ENCODE measurements at regions not wholly inside any gene's neighbourhood (a gene's known extent, or its start where the extent isn't known, plus 50 kb on each side); places are given as distances from the start of the nearest gene placed in this dataset.

DNA sequence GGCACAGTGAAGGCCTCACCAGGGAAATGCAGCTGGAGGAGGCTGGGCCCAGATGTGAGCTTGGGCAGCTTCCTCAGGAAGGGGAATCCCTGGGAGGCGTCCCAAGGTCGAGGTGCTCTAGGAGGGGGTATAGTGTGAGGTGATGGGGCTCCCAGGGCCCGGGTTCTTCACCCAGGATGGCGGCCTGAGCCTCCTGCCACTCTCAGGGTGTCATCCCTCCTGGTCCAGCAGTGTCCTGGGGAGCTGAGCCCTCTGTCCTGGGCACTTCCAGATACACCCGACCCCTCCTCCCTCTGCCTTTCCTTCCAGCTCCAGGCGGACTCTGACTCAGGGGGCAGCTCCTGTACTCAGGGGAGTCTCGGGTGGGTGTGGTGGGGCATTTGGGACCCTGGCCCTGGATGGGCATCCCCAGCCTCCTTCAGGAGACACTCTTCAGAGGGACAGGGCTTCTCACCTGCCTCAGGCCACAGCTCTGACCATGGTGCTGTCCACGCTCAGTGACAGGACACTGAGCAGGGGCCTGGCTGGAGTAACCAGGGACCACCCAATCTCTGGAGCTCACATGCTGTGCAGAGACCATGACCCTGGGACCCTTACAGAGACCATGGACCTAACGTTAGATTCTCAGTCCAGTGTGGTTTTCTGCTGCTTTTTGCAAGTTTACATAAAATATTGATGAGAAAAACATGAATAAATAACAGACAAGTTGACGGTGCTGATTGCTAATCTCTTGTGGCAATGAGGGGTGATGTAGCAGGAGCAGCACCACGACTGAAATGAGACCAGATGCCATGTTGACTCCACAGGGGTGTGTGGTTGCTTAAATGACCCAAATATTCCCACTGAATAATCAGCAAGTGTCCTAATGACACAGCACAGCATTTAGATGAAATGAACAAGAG is 101.9 kb downstream of the GGTLC2 start:
- Mint-ChIP-seq H3K27ac (no peak overlapping the region), H3K27me3 (ENCODE audit: low read depth) (peaks cover 98% of the 10 kb centered on the region), H3K36me3 (ENCODE audit: insufficient read depth in 1 of 3, low read depth in 3 of 3) (no peaks in the 10 kb centered on the region), H3K4me3 (0 out of 5 replicates have a peak overlapping the region, but pooled peaks of 1 of the 2 experiments have one; percentile 14), H3K4me1 (peaks cover 4 to 13% of the 10 kb centered on the region in 2 experiments), H3K9me3 (no peaks in the 10 kb centered on the region)
- no peak overlapping the region for H3K14ac ChIP-seq (ENCODE audit: insufficient read depth, low read length)
- no peak overlapping the region for H4K91ac ChIP-seq (ENCODE audit: insufficient read length, low read depth, low read length)
- no peak overlapping the region for H2BK15ac ChIP-seq (ENCODE audit: low read depth, low read length)
- DNase-seq: no peak
- no peak overlapping the region for H3T11ph ChIP-seq (ENCODE audit: low read length)
- TF ChIP-seq CTCF (conservative IDR thresholded peaks at IDR 0.05): no peak
- no peak overlapping the region for H4K8ac ChIP-seq (replicated peaks; ENCODE audit: insufficient read length, low read depth, low read length)
- H3K9me3 ChIP-seq (ENCODE audit: control insufficient read depth, low read depth, low read length): no peaks in the 10 kb centered on the region
- no peak overlapping the region for H2BK20ac ChIP-seq (ENCODE audit: low read depth, low read length, poor library complexity, severe bottlenecking)
- no peaks in the 10 kb centered on the region for H3K79me2 ChIP-seq (ENCODE audit: insufficient read depth, low read length)
- no peaks in the 10 kb centered on the region for H3K79me1 ChIP-seq (ENCODE audit: insufficient read depth, low read depth, low read length, poor library complexity, severe bottlenecking)
- no peak overlapping the region for H3K4ac ChIP-seq (ENCODE audit: low read depth, low read length)
- H3K23me2 ChIP-seq (ENCODE audit: insufficient read length, low read depth, low read length, poor library complexity, severe bottlenecking): no peaks in the 10 kb centered on the region
- no peaks in the 10 kb centered on the region for H4K20me1 ChIP-seq (ENCODE audit: control insufficient read depth, insufficient read depth, insufficient read length)
- H2AK5ac ChIP-seq (ENCODE audit: insufficient read length, low read length): no peak overlapping the region
- no peak overlapping the region for H3K18ac ChIP-seq (ENCODE audit: insufficient read length, low read depth, low read length)
- H3K9ac ChIP-seq (ENCODE audit: extremely low read depth, insufficient read length, low read length): no peak overlapping the region
- H4K5ac ChIP-seq (ENCODE audit: insufficient read length, low read depth, low read length): no peak overlapping the region
- no peak overlapping the region for H2BK120ac ChIP-seq (ENCODE audit: low read depth, low read length, poor library complexity, severe bottlenecking)
- H2BK5ac ChIP-seq (ENCODE audit: insufficient read length, low read length): no peak overlapping the region
- H3K23ac ChIP-seq (ENCODE audit: insufficient read length, low read depth, low read length): no peak overlapping the region
- no peak overlapping the region for H3K27ac ChIP-seq (ENCODE audit: insufficient read length, low read depth, low read length)
- peaks cover 8% of the 10 kb centered on the region; the same call in 1 of the 2 replicates for H3K27me3 ChIP-seq (ENCODE audit: insufficient read depth, low read length)
- no peak overlapping the region for H2AFZ ChIP-seq (ENCODE audit: low read length)
- WGBS (ENCODE audit: extremely low coverage, insufficient read length, low lambda C conversion rate): no CpG with 5 or more reads among the region's 11 CpGs
- no peak overlapping the region for H3K4me2 ChIP-seq (ENCODE audit: insufficient read depth, insufficient read length, low read length)
- no peak overlapping the region for H2BK12ac ChIP-seq (ENCODE audit: insufficient read length, low read depth, low read length)
- H3K4me1 ChIP-seq (ENCODE audit: insufficient read depth, low read length): no peaks in the 10 kb centered on the region
- no peak overlapping the region for H3K56ac ChIP-seq (ENCODE audit: insufficient read length, low read depth, low read length)
